A549 (cell line): ENCODE measurements at regions not wholly inside any gene's neighbourhood (a gene's known extent, or its start where the extent isn't known, plus 50 kb on each side); places are given as distances from the start of the nearest gene placed in this dataset.

ENCODE experiments used
- CBX8 ChIP-seq: fragments of 200-600 bp; sonication (generic); IDR thresholded peaks from 2 replicates; pipeline ENCODE4 v1.6.1; 2016
- ESRRA ChIP-seq: fragments of 150-350 bp; IDR thresholded peaks from 2 replicates; pipeline ENCODE4 v1.6.1; 2014; ENCODE audit warnings: mild to moderate bottlenecking, low read length, borderline replicate concordance
- FOSL2 ChIP-seq, 2 experiments: fragments of 450-650 bp in 1 of 2; fragments of >200 bp in 1 of 2; sonication (Bioruptor Twin) in 1 of 2; formaldehyde crosslinking; IDR thresholded peaks; 2 replicates each; pipeline versions ENCODE4 v1.5.0 to v1.6.1; 2016 to 2020; ENCODE audit warnings: mild to moderate bottlenecking in 1 of 2, moderate library complexity in 1 of 2
- HDAC2 ChIP-seq: fragments of 200-600 bp; sonication (generic); IDR thresholded peaks from 2 replicates; pipeline ENCODE4 v1.6.1; 2016
- MAX ChIP-seq: IDR thresholded peaks from 2 replicates; pipeline ENCODE4 v1.6.1; 2012
- MAZ ChIP-seq: fragments of 150-350 bp; IDR thresholded peaks from 2 replicates; pipeline ENCODE4 v1.6.1; 2014; ENCODE audit warnings: antibody characterized with exemption, low read depth, low read length, borderline replicate concordance
- PBX3 ChIP-seq: IDR thresholded peaks from 2 replicates; pipeline ENCODE4 v1.6.1; 2012
- POLR2A ChIP-seq: IDR thresholded peaks from 2 replicates; pipeline ENCODE4 v1.6.1; 2012; ENCODE audit warnings: mild to moderate bottlenecking, low read length
- POLR2AphosphoS2 ChIP-seq: conservative IDR thresholded peaks from 2 replicates; pipeline ENCODE4 v1.6.1; 2012; ENCODE audit warnings: low read length, improper control_type of control experiment, inconsistent platforms
- SMC3 ChIP-seq: fragments of >200 bp; sonication (Bioruptor Twin); formaldehyde crosslinking; IDR thresholded peaks from 3 replicates; pipeline ENCODE4 v1.6.1; 2018; ENCODE audit warnings: inconsistent platforms
- TF ChIP-seq, protein P1 (sequence below): fragments of >200 bp; sonication (Bioruptor Twin); formaldehyde crosslinking; IDR thresholded peaks from 3 replicates; pipeline ENCODE4 v1.5.1; 2016
- TF ChIP-seq, protein P2 (sequence below): fragments of 200-600 bp; sonication (generic); IDR thresholded peaks from 2 replicates; pipeline ENCODE4 v1.6.1; 2016; ENCODE audit warnings: antibody characterized with exemption, mild to moderate bottlenecking, moderate library complexity

DNA sequence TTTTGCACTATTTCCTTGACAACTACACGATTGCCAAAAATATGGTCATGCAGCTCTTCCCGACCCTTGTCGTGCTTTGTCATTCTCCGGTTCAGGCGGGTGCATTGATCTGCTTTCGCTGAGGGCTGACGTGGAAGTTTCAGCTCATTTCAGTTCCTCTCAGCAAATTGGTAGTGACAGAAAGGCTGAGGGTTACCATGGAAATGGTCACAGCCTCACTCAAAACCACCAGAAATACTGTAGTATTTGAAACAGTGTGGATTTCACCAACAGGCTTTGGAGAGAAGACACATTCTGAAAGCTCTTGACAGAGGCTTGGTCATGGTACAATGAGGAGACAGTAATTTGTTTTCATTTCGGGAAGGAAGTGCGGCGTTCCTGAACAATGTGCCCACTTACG is 99.7 kb upstream of the EXOC2 start:
- TF ChIP-seq, protein P1, sequence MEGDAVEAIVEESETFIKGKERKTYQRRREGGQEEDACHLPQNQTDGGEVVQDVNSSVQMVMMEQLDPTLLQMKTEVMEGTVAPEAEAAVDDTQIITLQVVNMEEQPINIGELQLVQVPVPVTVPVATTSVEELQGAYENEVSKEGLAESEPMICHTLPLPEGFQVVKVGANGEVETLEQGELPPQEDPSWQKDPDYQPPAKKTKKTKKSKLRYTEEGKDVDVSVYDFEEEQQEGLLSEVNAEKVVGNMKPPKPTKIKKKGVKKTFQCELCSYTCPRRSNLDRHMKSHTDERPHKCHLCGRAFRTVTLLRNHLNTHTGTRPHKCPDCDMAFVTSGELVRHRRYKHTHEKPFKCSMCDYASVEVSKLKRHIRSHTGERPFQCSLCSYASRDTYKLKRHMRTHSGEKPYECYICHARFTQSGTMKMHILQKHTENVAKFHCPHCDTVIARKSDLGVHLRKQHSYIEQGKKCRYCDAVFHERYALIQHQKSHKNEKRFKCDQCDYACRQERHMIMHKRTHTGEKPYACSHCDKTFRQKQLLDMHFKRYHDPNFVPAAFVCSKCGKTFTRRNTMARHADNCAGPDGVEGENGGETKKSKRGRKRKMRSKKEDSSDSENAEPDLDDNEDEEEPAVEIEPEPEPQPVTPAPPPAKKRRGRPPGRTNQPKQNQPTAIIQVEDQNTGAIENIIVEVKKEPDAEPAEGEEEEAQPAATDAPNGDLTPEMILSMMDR: no peak
- TF ChIP-seq POLR2A: no peak
- TF ChIP-seq HDAC2: no peak
- TF ChIP-seq PBX3: no peak
- TF ChIP-seq, protein P2, sequence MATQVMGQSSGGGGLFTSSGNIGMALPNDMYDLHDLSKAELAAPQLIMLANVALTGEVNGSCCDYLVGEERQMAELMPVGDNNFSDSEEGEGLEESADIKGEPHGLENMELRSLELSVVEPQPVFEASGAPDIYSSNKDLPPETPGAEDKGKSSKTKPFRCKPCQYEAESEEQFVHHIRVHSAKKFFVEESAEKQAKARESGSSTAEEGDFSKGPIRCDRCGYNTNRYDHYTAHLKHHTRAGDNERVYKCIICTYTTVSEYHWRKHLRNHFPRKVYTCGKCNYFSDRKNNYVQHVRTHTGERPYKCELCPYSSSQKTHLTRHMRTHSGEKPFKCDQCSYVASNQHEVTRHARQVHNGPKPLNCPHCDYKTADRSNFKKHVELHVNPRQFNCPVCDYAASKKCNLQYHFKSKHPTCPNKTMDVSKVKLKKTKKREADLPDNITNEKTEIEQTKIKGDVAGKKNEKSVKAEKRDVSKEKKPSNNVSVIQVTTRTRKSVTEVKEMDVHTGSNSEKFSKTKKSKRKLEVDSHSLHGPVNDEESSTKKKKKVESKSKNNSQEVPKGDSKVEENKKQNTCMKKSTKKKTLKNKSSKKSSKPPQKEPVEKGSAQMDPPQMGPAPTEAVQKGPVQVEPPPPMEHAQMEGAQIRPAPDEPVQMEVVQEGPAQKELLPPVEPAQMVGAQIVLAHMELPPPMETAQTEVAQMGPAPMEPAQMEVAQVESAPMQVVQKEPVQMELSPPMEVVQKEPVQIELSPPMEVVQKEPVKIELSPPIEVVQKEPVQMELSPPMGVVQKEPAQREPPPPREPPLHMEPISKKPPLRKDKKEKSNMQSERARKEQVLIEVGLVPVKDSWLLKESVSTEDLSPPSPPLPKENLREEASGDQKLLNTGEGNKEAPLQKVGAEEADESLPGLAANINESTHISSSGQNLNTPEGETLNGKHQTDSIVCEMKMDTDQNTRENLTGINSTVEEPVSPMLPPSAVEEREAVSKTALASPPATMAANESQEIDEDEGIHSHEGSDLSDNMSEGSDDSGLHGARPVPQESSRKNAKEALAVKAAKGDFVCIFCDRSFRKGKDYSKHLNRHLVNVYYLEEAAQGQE: no peak
- no peak for TF ChIP-seq ESRRA
- no peak for TF ChIP-seq MAZ
- no peak for TF ChIP-seq MAX
- no peak for TF ChIP-seq FOSL2 (IDR thresholded peaks at IDR 0.05)
- no peak for TF ChIP-seq FOSL2 (CRISPR knock-in tag; IDR thresholded peaks at IDR 0.05)
- no peak for TF ChIP-seq SMC3
- no peak for TF ChIP-seq CBX8
- no peak for TF ChIP-seq POLR2AphosphoS2
